HG03521 (cell line): ENCODE measurements at regions not wholly inside any gene's neighbourhood (a gene's known extent, or its start where the extent isn't known, plus 50 kb on each side); places are given as distances from the start of the nearest gene placed in this dataset.
A peak's percentile ranks its signal among the peaks of the same experiment; 100 is the strongest.
"Not testable (repeated sequence)": the region's sequence is repeated elsewhere in the genome, so short reads cannot be mapped to it uniquely, and the experiment has no call there.

Experiments used
- ATAC-seq: cut with Tn5 transposase; IDR thresholded peaks from one replicate; pipeline ENCODE4 v1.9.1; 2021; ENCODE audit warnings: mild to moderate bottlenecking, moderate library complexity; ENCODE audit not compliant: unreplicated experiment

- ATAC-seq: no peak
Observed at GRCh38 chr11:10973416-10973815, 115.6 kb upstream of the ZBED5 start.

GRCh38 chr11:10970926-10971325 lies 113.1 kb upstream of the ZBED5 start:
- ATAC-seq: no peak

- ATAC-seq: no peak
Observed at GRCh38 chr11:10969387-10969786, 111.5 kb upstream of the ZBED5 start.

- not testable (repeated sequence) for ATAC-seq
Observed at GRCh38 chr11:10956884-10957283, 99.0 kb upstream of the ZBED5 start.

GRCh38 chr11:10955616-10956015 lies 97.8 kb upstream of the ZBED5 start:
- ATAC-seq: no peak

GRCh38 chr11:10954184-10954583 lies 96.3 kb upstream of the ZBED5 start:
- ATAC-seq: no peak

- ATAC-seq: no peak
Observed at GRCh38 chr11:10952872-10953271, 95.0 kb upstream of the ZBED5 start.

- ATAC-seq: not testable (repeated sequence)
Observed at GRCh38 chr11:10947935-10948334, 90.1 kb upstream of the ZBED5 start.

GRCh38 chr11:10946072-10946471 lies 88.2 kb upstream of the ZBED5 start:
- no peak for ATAC-seq

GRCh38 chr11:10945196-10945595 lies 87.3 kb upstream of the ZBED5 start:
- no peak for ATAC-seq

GRCh38 chr11:10943968-10944367 lies 86.1 kb upstream of the ZBED5 start:
- ATAC-seq: no peak

- ATAC-seq: no peak
Observed at GRCh38 chr11:10942620-10943019, 84.8 kb upstream of the ZBED5 start.

GRCh38 chr11:10941871-10942270 lies 84.0 kb upstream of the ZBED5 start:
- ATAC-seq: no peak

GRCh38 chr11:10941414-10941813 lies 83.6 kb upstream of the ZBED5 start:
- no peak for ATAC-seq

GRCh38 chr11:10938650-10939387 lies 81.0 kb upstream of the ZBED5 start:
- ATAC-seq: no peak

GRCh38 chr11:10938231-10938630 lies 80.4 kb upstream of the ZBED5 start:
- ATAC-seq: no peak

GRCh38 chr11:10937385-10937771 lies 79.5 kb upstream of the ZBED5 start:
- no peak for ATAC-seq

GRCh38 chr11:10936626-10937384 lies 79.0 kb upstream of the ZBED5 start:
- no peak for ATAC-seq

- ATAC-seq: no peak
Observed at GRCh38 chr11:10935015-10935559, 77.2 kb upstream of the ZBED5 start.

- ATAC-seq: no peak
Observed at GRCh38 chr11:10934293-10934860, 76.5 kb upstream of the ZBED5 start.

GRCh38 chr11:10933455-10934292 lies 75.8 kb upstream of the ZBED5 start:
- ATAC-seq: peak; percentile 76
